ENCODE measurements at regions not wholly inside any gene's neighbourhood (a gene's known extent, or its start where the extent isn't known, plus 50 kb on each side); places are given as distances from the start of the nearest gene placed in this dataset.

DNA sequence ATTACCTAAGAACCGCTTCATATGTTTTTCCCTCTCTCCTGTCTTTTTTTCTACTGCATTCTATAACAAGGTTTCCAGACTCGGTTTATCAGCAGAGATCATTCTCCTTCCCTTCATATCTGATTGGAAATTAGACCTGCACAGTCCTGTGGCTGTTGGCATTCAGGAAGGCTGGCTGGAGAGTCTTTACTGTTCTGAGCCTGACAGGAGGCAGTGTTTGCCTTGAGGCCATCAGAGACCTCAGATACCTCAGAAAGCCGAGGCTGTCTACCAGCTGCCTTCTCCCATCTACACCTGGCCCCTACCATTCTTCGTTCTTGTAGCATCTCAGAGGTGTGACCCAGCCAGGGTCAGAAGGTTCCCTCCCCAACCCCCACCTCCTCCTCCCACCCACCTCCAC, 182.0 kb downstream of the CAND1 start:
- no peak for DNase-seq
- peaks cover 51% of the 10 kb centered on the region for H3K4me1 ChIP-seq (ENCODE audit: low read length)
- no peaks in the 10 kb centered on the region for H3K27me3 ChIP-seq (replicated peaks; ENCODE audit: insufficient read depth, low read length)
- peaks cover 46% of the 10 kb centered on the region for H3F3A ChIP-seq (ENCODE audit: insufficient read depth, low read length)
- H3K9ac ChIP-seq (ENCODE audit: low read length) = no peak overlapping the region
- no peaks in the 10 kb centered on the region for H4K20me1 ChIP-seq (ENCODE audit: insufficient read depth, low read length)
- peak overlapping the region; percentile 42; the same call in 1 of the 2 replicates for H3K4me2 ChIP-seq (ENCODE audit: low read depth, low read length)
- H3K9me2 ChIP-seq (replicated peaks; ENCODE audit: insufficient read depth, low read length) = no peaks in the 10 kb centered on the region
- H3K27ac ChIP-seq (ENCODE audit: low read length) = peak overlapping the region; percentile 62; the same call in 1 of the 2 replicates
- no peaks in the 10 kb centered on the region for H3K79me2 ChIP-seq (ENCODE audit: low read length)
- no peak overlapping the region for H2AFZ ChIP-seq (ENCODE audit: low read length)
- TF ChIP-seq EZH2phosphoT487 (IDR thresholded peaks at IDR 0.05; ENCODE audit: low read length) (no peak), EZH2 (optimal IDR thresholded peaks at IDR 0.05; ENCODE audit: low read depth, low read length) (no peak)
- TF ChIP-seq, protein P1, sequence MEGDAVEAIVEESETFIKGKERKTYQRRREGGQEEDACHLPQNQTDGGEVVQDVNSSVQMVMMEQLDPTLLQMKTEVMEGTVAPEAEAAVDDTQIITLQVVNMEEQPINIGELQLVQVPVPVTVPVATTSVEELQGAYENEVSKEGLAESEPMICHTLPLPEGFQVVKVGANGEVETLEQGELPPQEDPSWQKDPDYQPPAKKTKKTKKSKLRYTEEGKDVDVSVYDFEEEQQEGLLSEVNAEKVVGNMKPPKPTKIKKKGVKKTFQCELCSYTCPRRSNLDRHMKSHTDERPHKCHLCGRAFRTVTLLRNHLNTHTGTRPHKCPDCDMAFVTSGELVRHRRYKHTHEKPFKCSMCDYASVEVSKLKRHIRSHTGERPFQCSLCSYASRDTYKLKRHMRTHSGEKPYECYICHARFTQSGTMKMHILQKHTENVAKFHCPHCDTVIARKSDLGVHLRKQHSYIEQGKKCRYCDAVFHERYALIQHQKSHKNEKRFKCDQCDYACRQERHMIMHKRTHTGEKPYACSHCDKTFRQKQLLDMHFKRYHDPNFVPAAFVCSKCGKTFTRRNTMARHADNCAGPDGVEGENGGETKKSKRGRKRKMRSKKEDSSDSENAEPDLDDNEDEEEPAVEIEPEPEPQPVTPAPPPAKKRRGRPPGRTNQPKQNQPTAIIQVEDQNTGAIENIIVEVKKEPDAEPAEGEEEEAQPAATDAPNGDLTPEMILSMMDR (IDR thresholded peaks at IDR 0.05; ENCODE audit: low read length) = no peak
- no peak overlapping the region for H3K4me3 ChIP-seq (ENCODE audit: low read length)
- H3K9me3 ChIP-seq (replicated peaks; ENCODE audit: insufficient read depth, low read length) = no peaks in the 10 kb centered on the region
- no peaks in the 10 kb centered on the region for H3K36me3 ChIP-seq (replicated peaks; ENCODE audit: insufficient read depth, low read length)

DNA sequence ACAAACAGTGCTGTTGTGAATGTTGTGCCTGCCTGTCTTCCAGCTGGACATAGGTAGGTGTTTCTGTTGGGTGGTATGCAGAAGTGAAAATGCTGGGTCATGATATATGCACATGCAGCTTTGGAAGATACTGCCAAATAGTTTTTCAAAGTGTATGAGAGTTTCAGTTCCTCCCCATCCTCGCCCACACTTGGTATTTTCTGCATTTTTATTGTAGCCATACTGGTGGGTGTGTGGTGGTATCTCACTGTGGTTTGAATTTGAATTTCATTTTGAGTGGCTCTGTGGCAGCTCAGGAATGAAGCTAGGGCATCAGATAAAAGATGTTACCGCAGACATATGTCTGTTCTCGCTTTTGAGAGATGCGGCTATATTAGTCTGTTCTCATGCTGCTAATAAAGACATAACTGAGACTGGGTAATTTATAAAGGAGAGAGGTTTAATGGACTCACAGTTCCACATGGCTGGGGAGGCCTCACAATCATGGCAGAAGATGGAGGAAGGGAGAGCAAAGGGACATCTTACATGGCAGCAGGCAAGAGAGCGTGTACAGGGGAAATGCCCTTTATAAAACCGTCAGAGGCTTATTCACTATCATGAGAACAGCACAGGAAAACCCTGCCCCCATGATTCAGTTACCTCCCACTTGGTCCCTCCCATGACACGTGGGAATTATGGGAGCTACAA, 183.1 kb downstream of the CAND1 start:
- Histone ChIP-seq H2AFZ (ENCODE audit: low read length) (no peak overlapping the region), H3K4me1 (ENCODE audit: low read length) (peaks cover 51% of the 10 kb centered on the region), H3K9ac (ENCODE audit: low read length) (no peak overlapping the region), H3K4me2 (ENCODE audit: low read depth, low read length) (peak overlapping the region; percentile 42; the same call in 1 of the 2 replicates), H3K79me2 (ENCODE audit: low read length) (no peaks in the 10 kb centered on the region), H3K4me3 (ENCODE audit: low read length) (no peak overlapping the region; the same call in 1 of the 2 replicates), H3K27me3 (replicated peaks; ENCODE audit: insufficient read depth, low read length) (no peaks in the 10 kb centered on the region), H3F3A (ENCODE audit: insufficient read depth, low read length) (peaks cover 46% of the 10 kb centered on the region), H4K20me1 (ENCODE audit: insufficient read depth, low read length) (no peaks in the 10 kb centered on the region), H3K36me3 (replicated peaks; ENCODE audit: insufficient read depth, low read length) (no peaks in the 10 kb centered on the region), H3K9me3 (replicated peaks; ENCODE audit: insufficient read depth, low read length) (no peaks in the 10 kb centered on the region), H3K27ac (ENCODE audit: low read length) (peak overlapping the region; percentile 62; the same call in 1 of the 2 replicates), H3K9me2 (replicated peaks; ENCODE audit: insufficient read depth, low read length) (no peaks in the 10 kb centered on the region)
- TF ChIP-seq EZH2phosphoT487 (IDR thresholded peaks at IDR 0.05; ENCODE audit: low read length) (no peak), EZH2 (optimal IDR thresholded peaks at IDR 0.05; ENCODE audit: low read depth, low read length) (no peak)
- TF ChIP-seq, protein P1 (IDR thresholded peaks at IDR 0.05; ENCODE audit: low read length) = no peak
- peak; percentile 94 for DNase-seq

DNA sequence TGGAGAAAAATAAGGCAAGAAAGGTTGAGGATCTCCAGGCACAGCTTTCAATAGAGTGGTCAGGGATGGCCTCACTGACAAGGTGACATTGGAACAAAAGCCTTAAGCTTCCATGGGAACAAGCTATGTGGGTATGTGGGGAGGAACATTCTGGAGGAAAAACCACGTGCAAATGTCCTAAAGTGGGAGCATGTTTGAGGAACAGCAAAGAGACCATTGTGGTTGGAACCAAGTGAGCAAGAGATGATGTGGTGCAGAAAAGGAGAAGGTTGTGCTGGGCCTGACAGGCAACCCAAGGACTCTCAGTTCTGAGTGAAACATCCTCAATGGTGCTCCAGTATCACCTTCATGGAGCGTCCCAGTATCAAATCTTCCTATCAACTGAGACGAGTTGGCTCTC, 184.0 kb downstream of the CAND1 start:
- H4K20me1 ChIP-seq (ENCODE audit: insufficient read depth, low read length) = no peaks in the 10 kb centered on the region
- no peak for DNase-seq
- H3K27ac ChIP-seq (ENCODE audit: low read length) = peak overlapping the region; percentile 62; the same call in 1 of the 2 replicates
- no peak overlapping the region for H3K4me3 ChIP-seq (ENCODE audit: low read length)
- H3F3A ChIP-seq (ENCODE audit: insufficient read depth, low read length) = peaks cover 46% of the 10 kb centered on the region
- no peaks in the 10 kb centered on the region for H3K9me2 ChIP-seq (replicated peaks; ENCODE audit: insufficient read depth, low read length)
- no peaks in the 10 kb centered on the region for H3K79me2 ChIP-seq (ENCODE audit: low read length)
- H3K9ac ChIP-seq (ENCODE audit: low read length) = no peak overlapping the region
- no peaks in the 10 kb centered on the region for H3K27me3 ChIP-seq (replicated peaks; ENCODE audit: insufficient read depth, low read length)
- peaks cover 50% of the 10 kb centered on the region for H3K4me1 ChIP-seq (ENCODE audit: low read length)
- no peak overlapping the region for H3K4me2 ChIP-seq (ENCODE audit: low read depth, low read length)
- no peaks in the 10 kb centered on the region for H3K9me3 ChIP-seq (replicated peaks; ENCODE audit: insufficient read depth, low read length)
- no peak for TF ChIP-seq EZH2 (optimal IDR thresholded peaks at IDR 0.05; ENCODE audit: low read depth, low read length)
- no peak for TF ChIP-seq EZH2phosphoT487 (IDR thresholded peaks at IDR 0.05; ENCODE audit: low read length)
- H3K36me3 ChIP-seq (replicated peaks; ENCODE audit: insufficient read depth, low read length) = no peaks in the 10 kb centered on the region
- H2AFZ ChIP-seq (ENCODE audit: low read length) = no peak overlapping the region

DNA sequence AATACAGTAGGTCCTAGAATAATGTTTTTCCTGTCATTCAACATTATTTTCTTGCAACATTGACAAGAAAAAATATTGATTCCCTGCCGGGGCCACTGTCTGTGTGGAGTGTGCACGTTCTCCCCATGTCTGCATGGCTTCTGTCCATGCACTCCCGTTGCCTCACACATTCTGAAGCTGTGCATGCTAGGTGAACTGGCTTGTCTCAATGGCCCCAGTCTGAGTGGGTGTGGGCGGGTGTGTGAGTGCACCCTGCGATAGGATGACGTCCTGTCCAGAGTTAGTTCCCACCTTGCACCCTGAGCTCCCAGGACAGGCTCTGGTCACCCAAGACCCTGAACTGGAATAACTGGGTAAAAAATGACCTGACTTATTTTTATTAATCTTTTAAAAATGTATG, 186.1 kb downstream of the CAND1 start:
- H3K4me1 ChIP-seq (ENCODE audit: low read length) = peaks cover 31% of the 10 kb centered on the region
- H2AFZ ChIP-seq (ENCODE audit: low read length) = no peak overlapping the region

More for the DNA sequence above, 186.1 kb downstream of the CAND1 start:
- no peaks in the 10 kb centered on the region for H4K20me1 ChIP-seq (ENCODE audit: insufficient read depth, low read length)
- no peaks in the 10 kb centered on the region for H3K27me3 ChIP-seq (replicated peaks; ENCODE audit: insufficient read depth, low read length)
- DNase-seq = no peak
- TF ChIP-seq EZH2phosphoT487 (IDR thresholded peaks at IDR 0.05; ENCODE audit: low read length) (no peak), EZH2 (optimal IDR thresholded peaks at IDR 0.05; ENCODE audit: low read depth, low read length) (no peak)
- TF ChIP-seq, protein P1 (IDR thresholded peaks at IDR 0.05; ENCODE audit: low read length) = no peak
- no peaks in the 10 kb centered on the region for H3K36me3 ChIP-seq (replicated peaks; ENCODE audit: insufficient read depth, low read length)
- no peaks in the 10 kb centered on the region for H3K79me2 ChIP-seq (ENCODE audit: low read length)
- no peaks in the 10 kb centered on the region for H3K9me3 ChIP-seq (replicated peaks; ENCODE audit: insufficient read depth, low read length)
- H3K9ac ChIP-seq (ENCODE audit: low read length) = no peak overlapping the region
- H3K27ac ChIP-seq (ENCODE audit: low read length) = no peak overlapping the region
- H3F3A ChIP-seq (ENCODE audit: insufficient read depth, low read length) = peaks cover 28% of the 10 kb centered on the region
- no peaks in the 10 kb centered on the region for H3K9me2 ChIP-seq (replicated peaks; ENCODE audit: insufficient read depth, low read length)
- H3K4me2 ChIP-seq (ENCODE audit: low read depth, low read length) = no peak overlapping the region
- H3K4me3 ChIP-seq (ENCODE audit: low read length) = no peak overlapping the region

All from MM.1S (cell line).